DMS53 treated with DMSO at 0.1 percent for 48 hours (cell line): ENCODE measurements at regions not wholly inside any gene's neighbourhood (a gene's known extent, or its start where the extent isn't known, plus 50 kb on each side); places are given as distances from the start of the nearest gene placed in this dataset.
"Not testable (repeated sequence)": the region's sequence is repeated elsewhere in the genome, so short reads cannot be mapped to it uniquely, and the experiment has no call there.

ENCODE experiments used
- DNase-seq: peaks from one replicate; lab custom pipeline; 2025; ENCODE audit not compliant: unreplicated experiment; lab: John Stamatoyannopoulos, UW

DNA sequence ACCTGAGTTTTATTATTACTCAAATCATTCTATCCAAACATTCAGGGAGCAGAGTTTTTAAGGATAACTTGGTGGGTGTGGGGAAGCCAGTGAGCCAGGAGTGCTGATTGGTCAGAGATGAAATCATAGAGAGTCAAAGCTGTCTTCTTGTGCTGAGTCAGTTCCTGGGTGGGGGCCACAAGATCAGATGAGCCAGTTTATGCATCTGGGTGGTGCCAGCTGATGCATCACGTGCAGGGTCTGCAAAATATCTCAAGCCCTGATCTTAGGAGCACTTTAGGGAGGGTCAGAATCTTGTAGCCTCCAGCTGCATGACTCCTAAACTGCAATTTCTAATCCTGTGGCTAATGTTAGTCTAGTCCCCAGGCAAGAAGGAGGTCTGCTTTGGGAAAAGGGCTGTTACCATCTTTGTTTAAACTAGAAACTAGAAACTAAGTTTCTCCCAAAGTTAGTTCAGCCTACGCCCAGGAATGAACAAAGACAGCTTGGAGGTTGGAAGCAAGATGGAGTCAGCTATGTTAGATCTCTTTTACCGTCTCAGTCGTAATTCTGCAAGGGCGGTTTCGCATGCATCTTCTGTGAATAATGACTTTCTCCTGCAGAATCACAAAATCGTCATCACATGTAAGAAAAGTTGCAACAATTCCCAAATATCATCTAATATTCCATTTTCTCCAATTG lies 97.5 kb downstream of the ZNF664 start:
- not testable (repeated sequence) for DNase-seq

- no peak for DNase-seq
These were observed 98.0 kb downstream of the ZNF664 start for GRCh38 chr12:124071075-124071443.

DNA sequence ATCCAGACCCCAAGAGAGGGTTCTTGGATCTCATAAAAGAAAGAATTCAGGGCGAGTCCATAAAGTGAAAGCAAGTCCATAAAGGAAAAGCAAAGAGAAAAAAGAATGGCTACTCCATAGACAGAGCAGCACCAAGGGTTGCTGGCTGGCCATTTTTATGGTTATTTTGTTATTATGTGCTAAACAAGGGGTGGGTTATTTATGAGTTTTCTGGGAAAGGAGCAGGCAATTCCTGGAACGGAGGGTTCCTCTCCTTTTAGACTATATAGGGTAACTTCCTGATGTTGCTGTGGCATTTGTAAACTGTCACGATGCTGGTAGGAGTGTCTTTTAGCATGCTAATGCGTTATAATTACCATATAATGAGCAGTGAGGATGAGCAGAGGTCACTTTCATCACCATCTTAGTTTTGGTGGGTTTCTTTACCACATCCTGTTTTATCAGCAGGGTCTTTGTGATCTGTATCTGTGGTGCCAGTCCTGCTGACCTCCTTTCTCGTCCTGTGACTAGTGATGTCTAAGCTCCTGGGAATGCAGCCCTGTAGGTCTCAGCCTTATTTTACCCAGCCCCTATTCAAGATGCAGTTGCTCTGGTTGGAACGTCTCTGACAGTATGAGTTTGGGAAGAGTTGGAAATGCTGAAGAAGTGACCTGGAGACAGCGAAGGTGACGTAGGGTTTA lies 100.5 kb downstream of the ZNF664 start:
- no peak for DNase-seq

DNA sequence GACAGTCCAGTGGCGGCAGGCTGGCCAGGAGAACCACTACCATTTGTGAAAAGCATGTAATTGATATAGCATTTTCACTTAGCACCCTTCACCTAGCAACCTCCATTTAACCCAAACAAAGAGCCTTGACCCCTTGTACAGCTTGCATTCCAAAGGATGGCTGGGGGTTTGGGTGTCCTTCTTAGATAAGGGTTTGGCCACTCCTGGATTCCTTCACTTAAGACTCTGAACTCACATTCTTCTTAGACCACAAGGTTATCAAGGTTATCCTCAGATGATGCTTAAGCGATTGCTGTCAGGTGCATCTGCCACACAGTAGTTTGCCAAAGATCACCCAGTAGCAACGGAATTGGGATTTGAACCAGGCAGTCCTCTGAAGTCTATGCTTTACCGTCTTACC lies 102.8 kb downstream of the ZNF664 start:
- no peak for DNase-seq

GRCh38 chr12:124077701-124078100 lies 104.7 kb downstream of the ZNF664 start:
- DNase-seq, result no peak

GRCh38 chr12:124078800-124079199 lies 105.8 kb downstream of the ZNF664 start:
- no peak for DNase-seq

DNA sequence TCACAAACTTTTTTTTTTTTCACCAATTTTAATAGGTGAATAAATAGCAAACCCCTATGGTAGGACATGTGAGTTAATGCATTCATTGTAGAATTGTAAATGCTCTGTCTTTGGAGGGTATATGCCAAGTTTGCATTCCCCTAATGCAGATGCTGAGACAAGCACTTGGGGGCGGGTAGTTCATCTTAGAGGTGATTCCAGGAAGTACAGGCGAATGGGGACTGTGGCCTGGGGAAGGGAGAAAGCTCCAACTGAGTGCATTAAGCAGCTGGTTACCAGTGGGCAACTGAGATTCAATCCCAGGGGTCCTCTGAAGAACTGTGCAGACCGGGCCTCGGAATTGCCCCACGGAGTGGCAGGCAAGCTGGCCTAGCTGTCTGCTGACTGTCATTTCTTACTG lies 107.6 kb downstream of the ZNF664 start:
- DNase-seq, result no peak

GRCh38 chr12:124082012-124082411 lies 109.0 kb downstream of the ZNF664 start:
- no peak for DNase-seq

GRCh38 chr12:124082687-124083086 lies 109.7 kb downstream of the ZNF664 start:
- no peak for DNase-seq

GRCh38 chr12:124083708-124084107 lies 110.7 kb downstream of the ZNF664 start:
- DNase-seq, result no peak

- DNase-seq, result no peak
These were observed 112.6 kb downstream of the ZNF664 start for GRCh38 chr12:124085419-124086296.

- DNase-seq, result no peak
These were observed 113.4 kb downstream of the ZNF664 start for GRCh38 chr12:124086299-124086898.

GRCh38 chr12:124087266-124088051 lies 114.4 kb downstream of the ZNF664 start:
- no peak for DNase-seq

- DNase-seq, result no peak
These were observed 115.3 kb downstream of the ZNF664 start for GRCh38 chr12:124088217-124088907.

DNA sequence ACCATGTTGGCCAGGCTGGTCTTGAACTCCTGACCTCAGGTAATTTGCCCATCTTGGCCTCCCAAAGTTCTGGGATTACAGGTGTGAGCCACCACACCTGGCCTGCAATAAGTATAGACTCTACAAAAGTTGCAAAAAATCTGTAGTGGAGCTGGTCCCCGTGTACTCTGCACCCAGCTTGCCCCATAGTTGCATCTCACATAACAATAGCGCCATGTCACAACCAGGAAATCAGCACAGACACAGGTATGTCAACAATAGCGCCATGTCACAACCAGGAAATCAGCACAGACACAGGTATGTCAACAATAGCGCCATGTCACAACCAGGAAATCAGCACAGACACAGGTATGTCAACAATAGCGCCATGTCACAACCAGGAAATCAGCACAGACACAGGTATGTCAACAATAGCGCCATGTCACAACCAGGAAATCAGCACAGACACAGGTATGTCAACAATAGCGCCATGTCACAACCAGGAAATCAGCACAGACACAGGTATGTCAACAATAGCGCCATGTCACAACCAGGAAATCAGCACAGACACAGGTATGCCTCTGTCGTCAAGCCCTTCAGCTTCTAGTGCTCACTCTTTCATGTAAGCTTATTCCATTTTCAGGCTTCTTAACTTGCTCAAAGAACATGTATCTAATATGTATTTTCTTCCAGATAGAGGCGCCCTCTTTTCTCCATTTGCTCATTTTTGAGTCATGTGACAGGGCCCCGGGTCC lies 116.3 kb downstream of the ZNF664 start:
- DNase-seq, result not testable (repeated sequence)

DNA sequence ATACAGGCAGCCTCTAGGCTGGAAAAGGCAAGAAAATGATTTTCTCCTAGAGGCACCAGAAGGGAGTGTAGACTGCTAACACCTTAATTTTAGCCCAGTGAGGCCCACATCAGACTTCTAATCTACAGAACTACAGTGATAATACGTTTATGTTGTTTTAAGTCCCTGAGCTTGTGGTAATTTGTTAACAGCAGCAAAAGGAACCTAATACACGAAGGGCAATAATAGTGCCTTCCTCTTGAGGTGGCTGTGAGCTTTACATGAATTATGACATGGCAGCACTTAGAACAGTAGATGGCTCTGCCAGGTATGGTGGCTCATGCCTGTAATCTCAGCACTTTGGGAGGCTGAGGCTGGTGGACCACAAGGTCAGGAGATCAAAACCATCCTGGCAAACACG lies 118.8 kb downstream of the ZNF664 start:
- DNase-seq, result no peak

- DNase-seq, result not testable (repeated sequence)
These were observed 119.5 kb downstream of the ZNF664 start for GRCh38 chr12:124092532-124092931.

DNA sequence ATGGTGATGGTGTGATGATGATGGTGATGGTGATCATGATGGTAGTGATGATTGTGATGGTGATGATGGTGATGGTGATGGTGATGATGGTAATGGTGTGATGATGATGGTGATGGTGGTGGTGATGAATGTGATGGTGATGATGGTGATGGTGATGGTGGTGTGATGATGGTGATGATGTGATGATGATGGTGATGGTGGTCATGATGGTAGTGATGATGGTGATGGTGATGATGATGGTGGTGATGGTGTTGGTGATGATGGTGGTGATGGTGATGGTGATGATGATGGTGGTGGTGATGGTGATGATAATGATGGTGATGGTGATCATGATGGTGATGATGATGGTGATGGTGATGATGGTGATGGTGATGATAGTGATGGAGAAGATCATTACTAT lies 120.3 kb downstream of the ZNF664 start:
- no peak for DNase-seq

- DNase-seq, result no peak
These were observed 121.2 kb downstream of the ZNF664 start for GRCh38 chr12:124094188-124094587.
